ENCODE measurements at regions not wholly inside any gene's neighbourhood (a gene's known extent, or its start where the extent isn't known, plus 50 kb on each side); places are given as distances from the start of the nearest gene placed in this dataset.

- TF ChIP-seq CHD7 (IDR thresholded peaks at IDR 0.05; ENCODE audit: insufficient replicate concordance, low read length) (no peak), HDAC6 (IDR thresholded peaks at IDR 0.05; ENCODE audit: low read depth, low read length) (no peak), EP300 (IDR thresholded peaks at IDR 0.05; ENCODE audit: borderline replicate concordance in 1 of 2, low read depth in 2 of 2, low read length in 2 of 2) (no peak), JUND (IDR thresholded peaks at IDR 0.05; ENCODE audit: low read length) (no peak)
Measured at GRCh38 chr1:2956576-2956975, 64.7 kb upstream of the ACTRT2 start (continued).
